ENCODE measurements at regions not wholly inside any gene's neighbourhood (a gene's known extent, or its start where the extent isn't known, plus 50 kb on each side); places are given as distances from the start of the nearest gene placed in this dataset.

- no peak for TF ChIP-seq CTCF (IDR thresholded peaks at IDR 0.05; ENCODE audit: low read depth, low read length)
- TF ChIP-seq EZH2phosphoT487 (IDR thresholded peaks at IDR 0.05; ENCODE audit: low read depth) = no peak
These were observed 83.2 kb upstream of the EYA4 start for GRCh38 chr6:133157995-133158394.
